ENCODE measurements at regions not wholly inside any gene's neighbourhood (a gene's known extent, or its start where the extent isn't known, plus 50 kb on each side); places are given as distances from the start of the nearest gene placed in this dataset.

GRCh38 chr14:94998110-94998509 lies 159.2 kb downstream of the DICER1 start:
- Mint-ChIP-seq H3K27ac (ENCODE audit: low read depth, unreplicated experiment) (no peak overlapping the region), H3K36me3 (ENCODE audit: insufficient read depth, unreplicated experiment) (no peaks in the 10 kb centered on the region), H3K4me1 (ENCODE audit: insufficient read depth, unreplicated experiment) (no peaks in the 10 kb centered on the region), H3K9me3 (ENCODE audit: unreplicated experiment) (no peaks in the 10 kb centered on the region), H3K4me3 (ENCODE audit: unreplicated experiment) (no peak overlapping the region), H3K27me3 (ENCODE audit: insufficient read depth, unreplicated experiment) (peaks cover 37% of the 10 kb centered on the region)
- BruUV-seq (replicated peaks), result no TSS peak
- intact Hi-C loops (cut with micrococcal nuclease), result no loop called here
- no peak for DNase-seq (ENCODE audit: unreplicated experiment)
- ChIA-PET POLR2A (no interaction called here), CTCF (no interaction called here)
- TF ChIP-seq, protein P1, sequence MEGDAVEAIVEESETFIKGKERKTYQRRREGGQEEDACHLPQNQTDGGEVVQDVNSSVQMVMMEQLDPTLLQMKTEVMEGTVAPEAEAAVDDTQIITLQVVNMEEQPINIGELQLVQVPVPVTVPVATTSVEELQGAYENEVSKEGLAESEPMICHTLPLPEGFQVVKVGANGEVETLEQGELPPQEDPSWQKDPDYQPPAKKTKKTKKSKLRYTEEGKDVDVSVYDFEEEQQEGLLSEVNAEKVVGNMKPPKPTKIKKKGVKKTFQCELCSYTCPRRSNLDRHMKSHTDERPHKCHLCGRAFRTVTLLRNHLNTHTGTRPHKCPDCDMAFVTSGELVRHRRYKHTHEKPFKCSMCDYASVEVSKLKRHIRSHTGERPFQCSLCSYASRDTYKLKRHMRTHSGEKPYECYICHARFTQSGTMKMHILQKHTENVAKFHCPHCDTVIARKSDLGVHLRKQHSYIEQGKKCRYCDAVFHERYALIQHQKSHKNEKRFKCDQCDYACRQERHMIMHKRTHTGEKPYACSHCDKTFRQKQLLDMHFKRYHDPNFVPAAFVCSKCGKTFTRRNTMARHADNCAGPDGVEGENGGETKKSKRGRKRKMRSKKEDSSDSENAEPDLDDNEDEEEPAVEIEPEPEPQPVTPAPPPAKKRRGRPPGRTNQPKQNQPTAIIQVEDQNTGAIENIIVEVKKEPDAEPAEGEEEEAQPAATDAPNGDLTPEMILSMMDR (IDR thresholded peaks at IDR 0.05; ENCODE audit: unreplicated experiment), result no peak

DNA sequence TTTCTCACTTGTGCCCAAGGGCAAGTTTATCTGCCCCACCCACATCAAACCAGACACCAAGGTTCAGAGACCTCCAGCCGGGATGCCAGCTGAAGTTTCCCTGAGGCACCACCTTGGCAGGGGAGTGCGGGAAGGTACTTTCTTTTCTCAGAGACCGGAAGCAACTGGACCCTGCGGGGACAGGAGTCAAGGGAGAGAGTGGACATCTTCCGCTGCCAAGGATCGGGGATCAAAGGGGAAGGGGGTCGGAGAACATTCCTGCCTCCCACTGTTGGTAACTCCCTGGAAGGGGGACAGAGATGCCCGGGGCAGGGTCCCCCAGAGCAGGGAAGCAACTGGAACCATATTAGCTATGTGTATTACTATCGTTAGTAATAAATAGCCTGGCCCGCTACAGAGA lies 161.8 kb downstream of the DICER1 start:
- H3K27me3 Mint-ChIP-seq (ENCODE audit: insufficient read depth, unreplicated experiment), result peaks cover 28% of the 10 kb centered on the region
- no peaks in the 10 kb centered on the region for H3K9me3 Mint-ChIP-seq (ENCODE audit: unreplicated experiment)
- H3K4me1 Mint-ChIP-seq (ENCODE audit: insufficient read depth, unreplicated experiment), result peaks cover 11% of the 10 kb centered on the region
- H3K27ac Mint-ChIP-seq (ENCODE audit: low read depth, unreplicated experiment), result no peak overlapping the region
- no TSS peak for BruUV-seq (replicated peaks)
- H3K36me3 Mint-ChIP-seq (ENCODE audit: insufficient read depth, unreplicated experiment), result no peaks in the 10 kb centered on the region
- POLR2A ChIA-PET, result no interaction called here
- intact Hi-C loops (cut with micrococcal nuclease), result no loop called here
- CTCF ChIA-PET, result no interaction called here
- no peak overlapping the region for H3K4me3 Mint-ChIP-seq (ENCODE audit: unreplicated experiment)
- TF ChIP-seq, protein P1 (IDR thresholded peaks at IDR 0.05; ENCODE audit: unreplicated experiment), result no peak
- DNase-seq (ENCODE audit: unreplicated experiment), result no peak

GRCh38 chr14:94994245-94994644 lies 163.1 kb downstream of the DICER1 start:
- no peak for DNase-seq (ENCODE audit: unreplicated experiment)
- Mint-ChIP-seq H3K27ac (ENCODE audit: low read depth, unreplicated experiment) (no peak overlapping the region), H3K27me3 (ENCODE audit: insufficient read depth, unreplicated experiment) (peaks cover 24% of the 10 kb centered on the region), H3K36me3 (ENCODE audit: insufficient read depth, unreplicated experiment) (no peaks in the 10 kb centered on the region), H3K9me3 (ENCODE audit: unreplicated experiment) (no peaks in the 10 kb centered on the region), H3K4me3 (ENCODE audit: unreplicated experiment) (no peak overlapping the region), H3K4me1 (ENCODE audit: insufficient read depth, unreplicated experiment) (peaks cover 11% of the 10 kb centered on the region)
- no TSS peak for BruUV-seq (replicated peaks)
- CTCF ChIA-PET, result interaction anchor here (0.6 to 1.0 kb wide), 2 partner anchors 166 to 446 kb away, joined by 3 read pairs; no protein-coding TSS in a partner anchor
- POLR2A ChIA-PET, result no interaction called here
- TF ChIP-seq, protein P1 (IDR thresholded peaks at IDR 0.05; ENCODE audit: unreplicated experiment), result no peak
- intact Hi-C loops (cut with micrococcal nuclease), result loop anchor here (5.0 kb wide), 1 partner anchor 103 kb away; no protein-coding TSS in a partner anchor

DNA sequence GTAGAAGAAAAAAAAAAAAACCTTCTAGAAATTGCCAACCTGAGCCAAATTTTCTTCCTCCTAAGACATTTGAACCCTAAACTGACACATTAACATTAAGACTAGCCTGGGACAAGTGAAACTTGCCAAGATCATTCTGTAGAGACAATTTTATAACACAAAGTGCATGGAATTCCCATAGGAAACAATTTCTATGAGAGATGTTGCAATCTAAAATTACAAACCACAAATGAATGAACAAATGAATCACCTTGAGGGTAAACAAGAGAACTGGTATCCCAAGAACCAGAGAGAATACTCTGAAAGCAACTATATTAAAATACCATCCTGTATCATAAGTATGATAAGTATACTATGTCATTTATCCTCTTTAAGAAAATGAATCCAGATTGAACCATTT lies 165.3 kb downstream of the DICER1 start:
- peaks cover 11% of the 10 kb centered on the region for H3K4me1 Mint-ChIP-seq (ENCODE audit: insufficient read depth, unreplicated experiment)
- peaks cover 27% of the 10 kb centered on the region for H3K27me3 Mint-ChIP-seq (ENCODE audit: insufficient read depth, unreplicated experiment)
- peaks cover 7% of the 10 kb centered on the region for H3K9me3 Mint-ChIP-seq (ENCODE audit: unreplicated experiment)
- H3K27ac Mint-ChIP-seq (ENCODE audit: low read depth, unreplicated experiment), result peak overlapping the region; percentile 82
- TF ChIP-seq, protein P1 (IDR thresholded peaks at IDR 0.05; ENCODE audit: unreplicated experiment), result no peak
- DNase-seq (ENCODE audit: unreplicated experiment), result peak; percentile 84
- BruUV-seq (replicated peaks), result no TSS peak
- H3K36me3 Mint-ChIP-seq (ENCODE audit: insufficient read depth, unreplicated experiment), result no peaks in the 10 kb centered on the region
- intact Hi-C loops (cut with micrococcal nuclease), result loop anchor here (5.0 kb wide), 1 partner anchor 105 kb away; no protein-coding TSS in a partner anchor
- CTCF ChIA-PET, result interaction anchor here (0.6 to 0.7 kb wide), 2 partner anchors 138 to 211 kb away, joined by 3 to 4 read pairs; no protein-coding TSS in a partner anchor
- no peak overlapping the region for H3K4me3 Mint-ChIP-seq (ENCODE audit: unreplicated experiment)
- POLR2A ChIA-PET, result no interaction called here
